H1 (cell line): ENCODE measurements at regions not wholly inside any gene's neighbourhood (a gene's known extent, or its start where the extent isn't known, plus 50 kb on each side); places are given as distances from the start of the nearest gene placed in this dataset.

Experiments used
- ATF3 ChIP-seq: IDR thresholded peaks from 2 replicates; pipeline ENCODE4 v1.6.1; 2011; ENCODE audit warnings: low read depth, mild to moderate bottlenecking, low read length; ENCODE audit not compliant: insufficient read depth
- CHD7 ChIP-seq: fragments of 300-600 bp; sonication (generic); IDR thresholded peaks from 2 replicates; pipeline ENCODE4 v1.7.1; 2012; ENCODE audit warnings: low read length, moderate library complexity, mild to moderate bottlenecking, inconsistent platforms; ENCODE audit not compliant: insufficient replicate concordance
- EP300 ChIP-seq, 2 experiments: IDR thresholded peaks; 1 replicate in 1 of 2; 2 replicates in 1 of 2; pipeline ENCODE4 v1.6.1; 2011 to 2012; ENCODE audit warnings: low read depth in 2 of 2, low read length in 2 of 2, mild to moderate bottlenecking in 2 of 2, borderline replicate concordance in 1 of 2, inconsistent platforms in 1 of 2, moderate library complexity in 1 of 2
- GTF2F1 ChIP-seq: IDR thresholded peaks from 2 replicates; pipeline ENCODE4 v1.6.1; 2012; ENCODE audit warnings: low read depth, low read length, improper control_type of control experiment, borderline replicate concordance
- SP2 ChIP-seq: IDR thresholded peaks from 2 replicates; pipeline ENCODE4 v1.6.1; 2012; ENCODE audit warnings: mild to moderate bottlenecking, low read length, inconsistent platforms
- TEAD4 ChIP-seq: IDR thresholded peaks from 2 replicates; pipeline ENCODE4 v1.6.1; 2012; ENCODE audit warnings: low read depth, low read length, inconsistent platforms, mixed read lengths

- no peak for TF ChIP-seq GTF2F1
- no peak for TF ChIP-seq TEAD4
- no peak for TF ChIP-seq SP2
- no peak for TF ChIP-seq EP300 (IDR thresholded peaks at IDR 0.05; ENCODE audit: borderline replicate concordance in 1 of 2, low read depth in 2 of 2, low read length in 2 of 2)
- no peak for TF ChIP-seq CHD7
- TF ChIP-seq ATF3: no peak
Observed at GRCh38 chr3:194283221-194284006, 67.7 kb downstream of the CPN2 start (continued).
